Right atrium auricular region (tissue), 2 donors: ENCODE measurements at regions not wholly inside any gene's neighbourhood (a gene's known extent, or its start where the extent isn't known, plus 50 kb on each side); places are given as distances from the start of the nearest gene placed in this dataset.
A peak's percentile ranks its signal among the peaks of the same experiment; 100 is the strongest.

ENCODE experiments used
- DNase-seq: peaks from one replicate; pipeline ENCODE4 v3.0.0-alpha.2; 2019; ENCODE audit warnings: low spot score
- H3K27ac ChIP-seq, 2 donors: fragments of 200-600 bp; sonication (generic); 1 replicate in 1 of 2; 2 replicates in 1 of 2; pipeline ENCODE4 v1.5.1; 2016 to 2019
- H3K27me3 ChIP-seq, 2 donors: fragments of 200-600 bp; sonication (generic); one replicate each; pipeline versions ENCODE4 v1.5.1 to v1.6.0; 2017 to 2019
- H3K36me3 ChIP-seq: fragments of 200-600 bp; sonication (generic); one replicate; pipeline ENCODE4 v1.5.1; 2016
- H3K4me1 ChIP-seq, 2 donors: fragments of 200-600 bp; sonication (generic); one replicate each; pipeline versions ENCODE4 v1.5.1 to v1.6.0; 2017 to 2019
- H3K4me3 ChIP-seq, 2 donors: fragments of 200-600 bp; sonication (generic); 1 replicate in 1 of 2; 2 replicates in 1 of 2; pipeline ENCODE4 v1.5.1; 2017 to 2019; ENCODE audit warnings: mild to moderate bottlenecking in 1 of 2, moderate library complexity in 1 of 2
- H3K9me3 ChIP-seq, 2 donors: fragments of 200-600 bp; sonication (generic); one replicate each; pipeline ENCODE4 v1.5.1; 2019
- TF ChIP-seq, protein P1 (sequence below), 2 donors: fragments of 200-600 bp; sonication (generic); IDR thresholded peaks; one replicate each; pipeline ENCODE4 v1.5.1; 2019; ENCODE audit warnings: antibody characterized with exemption in 2 of 2

DNA sequence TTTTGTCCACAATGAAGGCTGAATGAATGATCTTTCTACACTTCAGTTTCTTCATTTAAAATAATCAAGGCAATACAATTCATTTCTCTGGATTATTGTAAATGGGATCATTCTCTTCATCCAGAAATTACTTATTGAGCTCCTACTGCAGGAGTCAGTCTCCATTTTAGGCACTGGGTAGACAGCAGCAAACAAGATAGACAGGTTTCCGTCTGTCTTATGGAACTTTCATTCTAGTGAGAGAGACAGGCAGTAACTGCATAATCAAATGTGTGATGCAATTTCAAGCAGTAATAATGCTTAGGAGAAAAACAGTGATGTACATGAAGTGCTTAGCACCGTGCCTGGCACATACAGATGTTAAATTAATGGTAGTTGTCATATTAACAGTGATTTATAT, 118.9 kb downstream of the SUDS3 start:
- TF ChIP-seq, protein P1, sequence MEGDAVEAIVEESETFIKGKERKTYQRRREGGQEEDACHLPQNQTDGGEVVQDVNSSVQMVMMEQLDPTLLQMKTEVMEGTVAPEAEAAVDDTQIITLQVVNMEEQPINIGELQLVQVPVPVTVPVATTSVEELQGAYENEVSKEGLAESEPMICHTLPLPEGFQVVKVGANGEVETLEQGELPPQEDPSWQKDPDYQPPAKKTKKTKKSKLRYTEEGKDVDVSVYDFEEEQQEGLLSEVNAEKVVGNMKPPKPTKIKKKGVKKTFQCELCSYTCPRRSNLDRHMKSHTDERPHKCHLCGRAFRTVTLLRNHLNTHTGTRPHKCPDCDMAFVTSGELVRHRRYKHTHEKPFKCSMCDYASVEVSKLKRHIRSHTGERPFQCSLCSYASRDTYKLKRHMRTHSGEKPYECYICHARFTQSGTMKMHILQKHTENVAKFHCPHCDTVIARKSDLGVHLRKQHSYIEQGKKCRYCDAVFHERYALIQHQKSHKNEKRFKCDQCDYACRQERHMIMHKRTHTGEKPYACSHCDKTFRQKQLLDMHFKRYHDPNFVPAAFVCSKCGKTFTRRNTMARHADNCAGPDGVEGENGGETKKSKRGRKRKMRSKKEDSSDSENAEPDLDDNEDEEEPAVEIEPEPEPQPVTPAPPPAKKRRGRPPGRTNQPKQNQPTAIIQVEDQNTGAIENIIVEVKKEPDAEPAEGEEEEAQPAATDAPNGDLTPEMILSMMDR (IDR thresholded peaks at IDR 0.05), result no peak
- H3K36me3 ChIP-seq, result no peaks in the 10 kb centered on the region
- DNase-seq, result no peak
- no peak overlapping the region for H3K4me3 ChIP-seq
- no peaks in the 10 kb centered on the region for H3K4me1 ChIP-seq
- H3K9me3 ChIP-seq, result no peaks in the 10 kb centered on the region
- no peaks in the 10 kb centered on the region for H3K27me3 ChIP-seq
- no peak overlapping the region for H3K27ac ChIP-seq

- peak overlapping the region in 1 of 2 donors; percentile 79 for H3K27ac ChIP-seq
- no peak for DNase-seq
- H3K36me3 ChIP-seq, result no peaks in the 10 kb centered on the region
- no peaks in the 10 kb centered on the region for H3K4me1 ChIP-seq
- H3K27me3 ChIP-seq, result no peaks in the 10 kb centered on the region
- TF ChIP-seq, protein P1 (IDR thresholded peaks at IDR 0.05), result peak in 1 of 2 donors; percentile 42
- H3K9me3 ChIP-seq, result no peaks in the 10 kb centered on the region
- no peak overlapping the region for H3K4me3 ChIP-seq
These were observed 121.8 kb downstream of the SUDS3 start for GRCh38 chr12:118498171-118498570.

DNA sequence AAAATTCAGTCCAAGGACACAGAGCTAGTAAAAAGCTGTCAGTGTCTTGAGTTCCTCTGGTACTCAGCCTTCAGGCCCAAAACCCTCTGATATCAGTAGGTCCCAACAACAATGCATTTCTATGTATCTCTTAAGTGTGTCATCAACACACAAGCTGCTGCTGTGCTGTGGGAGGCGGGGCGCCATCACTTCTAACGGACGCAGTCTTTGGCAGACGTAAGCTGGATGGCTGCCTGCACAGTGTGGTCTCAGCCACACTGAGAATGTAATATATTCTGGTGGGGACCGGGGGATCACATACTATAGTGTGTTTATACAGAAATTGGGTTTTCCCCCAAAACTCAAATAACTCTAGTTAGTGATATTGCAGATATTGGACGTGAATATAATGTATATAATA, 123.9 kb downstream of the SUDS3 start:
- Histone ChIP-seq H3K4me1 (no peaks in the 10 kb centered on the region), H3K9me3 (peaks cover 0 to 7% of the 10 kb centered on the region in 2 donors), H3K36me3 (no peaks in the 10 kb centered on the region), H3K27me3 (no peaks in the 10 kb centered on the region), H3K27ac (peak overlapping the region in 1 of 2 donors; percentile 79), H3K4me3 (no peak overlapping the region)
- TF ChIP-seq, protein P1 (IDR thresholded peaks at IDR 0.05), result no peak
- no peak for DNase-seq

DNA sequence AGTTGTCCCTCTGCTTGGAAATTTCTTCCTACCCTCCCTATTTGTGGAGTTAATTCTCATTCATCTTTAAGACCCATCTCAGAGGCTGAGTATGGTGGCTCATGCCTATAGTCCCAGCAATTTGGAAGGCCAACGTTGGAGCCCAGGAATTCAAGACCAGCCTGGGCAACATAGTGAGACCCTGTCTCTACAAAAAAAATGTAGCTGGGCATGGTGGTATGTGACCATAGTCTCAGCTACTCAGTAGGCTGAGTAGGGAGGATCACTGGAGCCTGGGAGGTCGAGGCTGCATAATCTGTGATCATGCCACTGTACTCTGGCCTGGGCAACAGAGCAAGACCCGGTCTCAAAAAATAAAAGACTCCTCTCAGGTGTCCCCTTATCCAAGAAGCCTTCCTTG, 125.1 kb downstream of the SUDS3 start:
- TF ChIP-seq, protein P1 (IDR thresholded peaks at IDR 0.05), result no peak

DNA sequence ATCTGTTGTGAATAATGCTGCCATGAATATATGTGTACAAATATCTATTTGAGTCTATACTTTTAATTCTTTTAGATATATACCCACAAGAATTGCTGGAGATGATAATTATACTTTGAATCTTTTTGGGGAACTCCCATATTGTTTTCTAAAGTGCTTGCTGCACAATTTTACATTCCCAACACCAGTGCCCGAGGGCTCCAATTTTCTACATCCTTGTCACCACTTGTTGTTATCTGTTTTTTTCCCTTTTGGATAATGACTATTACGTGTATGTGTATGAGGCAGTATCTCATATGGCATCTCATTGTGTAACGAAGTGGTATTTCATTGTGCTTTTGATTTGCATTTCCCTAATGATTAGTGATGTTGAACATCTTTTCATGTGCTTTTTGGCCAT, 127.1 kb downstream of the SUDS3 start:
- DNase-seq, result no peak
- H3K27ac ChIP-seq, result no peak overlapping the region
- H3K4me1 ChIP-seq, result no peaks in the 10 kb centered on the region
- peaks cover 0 to 8% of the 10 kb centered on the region in 2 donors for H3K9me3 ChIP-seq
- H3K27me3 ChIP-seq, result no peaks in the 10 kb centered on the region
- H3K36me3 ChIP-seq, result no peaks in the 10 kb centered on the region
- no peak overlapping the region for H3K4me3 ChIP-seq
- TF ChIP-seq, protein P1 (IDR thresholded peaks at IDR 0.05), result no peak

More for the DNA sequence above, 125.1 kb downstream of the SUDS3 start:
- H3K4me1 ChIP-seq, result no peaks in the 10 kb centered on the region
- H3K27ac ChIP-seq, result no peak overlapping the region
- H3K9me3 ChIP-seq, result peaks cover 0 to 8% of the 10 kb centered on the region in 2 donors
- no peaks in the 10 kb centered on the region for H3K27me3 ChIP-seq
- H3K36me3 ChIP-seq, result no peaks in the 10 kb centered on the region
- no peak overlapping the region for H3K4me3 ChIP-seq
- DNase-seq, result no peak

DNA sequence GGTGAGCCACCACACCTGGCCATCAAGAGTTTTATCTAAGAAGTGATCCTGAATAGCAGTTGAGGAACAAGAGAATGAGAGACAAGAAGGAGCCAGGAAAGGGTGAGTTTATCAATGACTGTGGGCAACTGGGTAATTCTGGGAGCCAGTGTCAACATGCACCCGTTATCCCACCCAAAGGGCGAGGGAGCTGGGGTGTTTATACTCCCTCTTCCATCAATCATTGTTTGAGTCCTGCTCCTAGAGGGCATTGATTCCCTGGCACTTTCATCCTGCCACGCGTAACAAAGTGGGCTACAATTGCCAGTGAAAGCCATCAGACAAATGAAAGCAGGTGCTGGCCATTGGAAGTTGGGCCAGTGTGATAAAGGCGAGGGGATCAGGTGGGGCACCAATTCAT, 136.3 kb downstream of the SUDS3 start:
- DNase-seq, result no peak

More for the DNA sequence above, 136.3 kb downstream of the SUDS3 start:
- Histone ChIP-seq H3K9me3 (no peaks in the 10 kb centered on the region), H3K4me3 (no peak overlapping the region), H3K27ac (no peak overlapping the region), H3K36me3 (no peaks in the 10 kb centered on the region), H3K4me1 (no peaks in the 10 kb centered on the region), H3K27me3 (no peaks in the 10 kb centered on the region)
- TF ChIP-seq, protein P1 (IDR thresholded peaks at IDR 0.05), result no peak
